Prostate gland (tissue), 2 donors: ENCODE measurements at regions not wholly inside any gene's neighbourhood (a gene's known extent, or its start where the extent isn't known, plus 50 kb on each side); places are given as distances from the start of the nearest gene placed in this dataset.
"Not testable (repeated sequence)": the region's sequence is repeated elsewhere in the genome, so short reads cannot be mapped to it uniquely, and the experiment has no call there.

ENCODE experiments used
- DNase-seq: peaks from one replicate; pipeline ENCODE4 v3.0.0-alpha.2; 2019; ENCODE audit warnings: low spot score
- H3K27ac ChIP-seq, 2 donors: fragments of 200-600 bp; sonication (generic); 2 replicates each; pipeline ENCODE4 v1.5.1; 2017 to 2019
- H3K27me3 ChIP-seq: fragments of 200-600 bp; sonication (generic); replicated peaks from 2 replicates; pipeline ENCODE4 v1.5.1; 2019; ENCODE audit not compliant: insufficient read depth
- H3K36me3 ChIP-seq, 2 donors: fragments of 200-600 bp; sonication (generic); 1 replicate in 1 of 2; 2 replicates in 1 of 2; pipeline versions ENCODE4 v1.5.1 to v1.8.1; 2017 to 2019
- H3K4me1 ChIP-seq: fragments of 200-600 bp; sonication (generic); replicated peaks from 2 replicates; pipeline ENCODE4 v1.5.1; 2019
- H3K4me3 ChIP-seq, 2 donors: fragments of 200-600 bp; sonication (generic); 2 replicates each; pipeline ENCODE4 v1.5.1; 2017 to 2019
- H3K9me3 ChIP-seq: fragments of 200-600 bp; sonication (generic); 2 replicates; pipeline ENCODE4 v1.5.1; 2017
- POLR2A ChIP-seq: fragments of 450-650 bp; IDR thresholded peaks from one replicate; pipeline ENCODE4 v1.6.1; 2016; ENCODE audit warnings: antibody characterized with exemption, mild to moderate bottlenecking
- POLR2AphosphoS5 ChIP-seq: sonication (generic); formaldehyde crosslinking; IDR thresholded peaks from one replicate; pipeline ENCODE4 v1.6.1; 2017; ENCODE audit warnings: antibody characterized with exemption
- WGBS: methylation state at CpG from one replicate; pipeline ENCODE4 v1.1.5; 2018; 5-methylcytosine and 5-hydroxymethylcytosine counted together
- intact Hi-C: fragments of 100-400 bp; cut with DNase I; formaldehyde crosslinking; loops from one replicate; pipeline ENCODE4 v1.14.2; 2022
- TF ChIP-seq, protein P1 (sequence below), 4 experiments: fragments of 200-600 bp in 2 of 4; fragments of 450-650 bp in 2 of 4; sonication (generic) in 2 of 4; IDR thresholded peaks; 1 replicate in 3 of 4; 2 replicates in 1 of 4; pipeline ENCODE4 v1.5.1; 2016 to 2019; ENCODE audit warnings: antibody characterized with exemption in 4 of 4, mild to moderate bottlenecking in 2 of 4, moderate library complexity in 2 of 4

GRCh38 chr9:3741729-3742128 lies 215.9 kb upstream of the RFX3 start:
- no peak overlapping the region for H3K4me3 ChIP-seq
- no peaks in the 10 kb centered on the region for H3K4me1 ChIP-seq
- no peaks in the 10 kb centered on the region for H3K27me3 ChIP-seq
- TF ChIP-seq POLR2AphosphoS5 (no peak), POLR2A (no peak)
- TF ChIP-seq, protein P1, sequence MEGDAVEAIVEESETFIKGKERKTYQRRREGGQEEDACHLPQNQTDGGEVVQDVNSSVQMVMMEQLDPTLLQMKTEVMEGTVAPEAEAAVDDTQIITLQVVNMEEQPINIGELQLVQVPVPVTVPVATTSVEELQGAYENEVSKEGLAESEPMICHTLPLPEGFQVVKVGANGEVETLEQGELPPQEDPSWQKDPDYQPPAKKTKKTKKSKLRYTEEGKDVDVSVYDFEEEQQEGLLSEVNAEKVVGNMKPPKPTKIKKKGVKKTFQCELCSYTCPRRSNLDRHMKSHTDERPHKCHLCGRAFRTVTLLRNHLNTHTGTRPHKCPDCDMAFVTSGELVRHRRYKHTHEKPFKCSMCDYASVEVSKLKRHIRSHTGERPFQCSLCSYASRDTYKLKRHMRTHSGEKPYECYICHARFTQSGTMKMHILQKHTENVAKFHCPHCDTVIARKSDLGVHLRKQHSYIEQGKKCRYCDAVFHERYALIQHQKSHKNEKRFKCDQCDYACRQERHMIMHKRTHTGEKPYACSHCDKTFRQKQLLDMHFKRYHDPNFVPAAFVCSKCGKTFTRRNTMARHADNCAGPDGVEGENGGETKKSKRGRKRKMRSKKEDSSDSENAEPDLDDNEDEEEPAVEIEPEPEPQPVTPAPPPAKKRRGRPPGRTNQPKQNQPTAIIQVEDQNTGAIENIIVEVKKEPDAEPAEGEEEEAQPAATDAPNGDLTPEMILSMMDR (IDR thresholded peaks at IDR 0.05): no peak
- no peak overlapping the region for H3K27ac ChIP-seq
- DNase-seq: no peak
- no peaks in the 10 kb centered on the region for H3K9me3 ChIP-seq
- intact Hi-C loops: no loop called here
- H3K36me3 ChIP-seq: no peaks in the 10 kb centered on the region
- WGBS: 83% methylated on average over 3 of the region's 3 CpGs

DNA sequence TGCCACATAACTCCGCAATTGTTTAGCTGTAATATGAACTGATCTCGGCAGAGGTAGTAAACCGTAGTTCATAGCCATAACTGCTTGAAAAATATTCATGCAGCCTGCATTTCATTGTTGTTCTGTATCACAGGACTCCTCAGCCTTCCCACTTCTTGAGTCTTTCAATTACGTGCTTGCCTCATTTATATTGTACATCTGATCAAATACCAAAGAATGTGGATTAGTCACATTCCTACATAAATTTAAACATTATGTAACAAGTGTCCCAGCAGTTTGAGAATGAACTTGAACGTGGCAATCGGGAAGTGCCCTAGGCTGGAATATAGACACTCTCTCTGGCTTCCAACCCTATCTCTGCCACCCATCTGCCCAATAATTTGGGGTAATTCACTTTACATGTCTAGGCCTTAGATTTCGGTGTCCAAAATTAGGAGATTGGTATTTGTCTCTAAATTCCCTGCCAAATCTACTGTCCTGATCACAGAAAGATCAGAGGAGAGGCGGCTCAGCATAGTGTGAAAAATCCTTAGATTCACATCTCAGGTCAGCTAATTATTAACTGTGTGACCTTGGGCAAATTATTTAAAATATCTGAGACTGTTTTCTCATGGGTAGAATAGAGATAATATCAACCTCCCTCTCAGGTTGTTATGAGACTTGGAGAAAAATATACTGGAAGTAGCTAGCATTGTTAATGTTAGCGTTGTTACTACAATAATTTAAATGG lies 215.1 kb upstream of the RFX3 start:
- Histone ChIP-seq H3K36me3 (no peaks in the 10 kb centered on the region), H3K27ac (no peak overlapping the region), H3K4me1 (no peaks in the 10 kb centered on the region), H3K27me3 (no peaks in the 10 kb centered on the region), H3K9me3 (no peaks in the 10 kb centered on the region), H3K4me3 (no peak overlapping the region)
- DNase-seq: peak; percentile 10
- WGBS: 45% methylated on average over 9 of the region's 9 CpGs
- TF ChIP-seq, protein P1 (IDR thresholded peaks at IDR 0.05): no peak
- TF ChIP-seq POLR2AphosphoS5 (peak; percentile 45), POLR2A (no peak)
- intact Hi-C loops: no loop called here

- no peaks in the 10 kb centered on the region for H3K27me3 ChIP-seq
- 65% methylated on average over 5 of the region's 5 CpGs for WGBS
- H3K4me3 ChIP-seq: no peak overlapping the region
- intact Hi-C loops: loop anchor here (10.0 kb wide), 2 partner anchors 271 to 629 kb away; no protein-coding TSS in a partner anchor
- no peaks in the 10 kb centered on the region for H3K36me3 ChIP-seq
- H3K4me1 ChIP-seq: no peaks in the 10 kb centered on the region
- H3K27ac ChIP-seq: no peak overlapping the region
- no peak for DNase-seq
- TF ChIP-seq, protein P1 (IDR thresholded peaks at IDR 0.05): no peak
- TF ChIP-seq POLR2AphosphoS5 (no peak), POLR2A (no peak)
- no peaks in the 10 kb centered on the region for H3K9me3 ChIP-seq
Measured at GRCh38 chr9:3736161-3736560, 210.4 kb upstream of the RFX3 start.

- H3K9me3 ChIP-seq: no peaks in the 10 kb centered on the region
- H3K27ac ChIP-seq: no peak overlapping the region
- WGBS: 44% methylated on average over 4 of the region's 4 CpGs
- H3K4me3 ChIP-seq: no peak overlapping the region
- no peaks in the 10 kb centered on the region for H3K4me1 ChIP-seq
- no peaks in the 10 kb centered on the region for H3K27me3 ChIP-seq
- no peaks in the 10 kb centered on the region for H3K36me3 ChIP-seq
- TF ChIP-seq POLR2A (no peak), POLR2AphosphoS5 (no peak)
- TF ChIP-seq, protein P1 (IDR thresholded peaks at IDR 0.05): no peak
- intact Hi-C loops: loop anchor here (10.0 kb wide), 2 partner anchors 270 to 630 kb away; no protein-coding TSS in a partner anchor
- DNase-seq: no peak
Measured at GRCh38 chr9:3735251-3735650, 209.4 kb upstream of the RFX3 start.

DNA sequence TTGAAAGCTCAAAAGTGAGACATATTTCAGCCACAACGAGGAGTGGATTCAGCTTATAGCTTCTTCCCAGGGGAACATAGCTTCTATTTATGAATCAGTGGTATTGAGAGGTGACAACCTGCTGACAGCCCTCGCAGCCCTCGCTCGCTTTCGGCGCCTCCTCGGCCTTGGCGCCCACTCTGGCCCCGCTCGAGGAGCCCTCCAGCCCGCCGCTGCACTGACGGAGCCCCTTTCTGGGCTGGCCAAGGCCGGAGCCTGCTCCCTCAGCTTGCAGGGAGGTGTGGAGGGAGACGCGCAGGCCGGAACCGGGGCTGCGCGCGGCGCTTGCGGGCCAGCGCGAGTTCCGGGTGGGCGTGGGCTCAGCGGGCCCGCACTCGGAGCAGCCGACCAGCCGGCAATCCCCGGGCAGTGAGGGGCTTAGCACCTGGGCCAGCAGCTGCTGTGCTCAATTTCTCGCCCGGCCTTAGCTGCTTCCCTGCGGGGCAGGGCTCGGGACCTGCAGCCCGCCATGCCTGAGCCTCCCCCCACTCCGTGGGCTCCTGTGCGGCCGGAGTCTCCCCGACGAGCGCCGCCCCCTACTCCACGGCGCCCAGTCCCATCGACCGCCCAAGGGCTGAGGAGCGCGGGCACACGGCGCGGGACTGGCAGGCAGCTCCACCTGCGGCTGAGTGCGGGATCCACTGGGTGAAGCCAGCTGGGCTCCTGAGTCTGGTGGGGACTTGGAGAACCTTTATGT lies 207.9 kb upstream of the RFX3 start:
- H3K9me3 ChIP-seq, H3K27ac ChIP-seq, H3K4me1 ChIP-seq, DNase-seq, H3K27me3 ChIP-seq, H3K4me3 ChIP-seq, H3K36me3 ChIP-seq: not testable (repeated sequence)
- 95% methylated on average over 53 of the region's 56 CpGs for WGBS
- intact Hi-C loops: loop anchor here (5.0 to 10.0 kb wide), 4 partner anchors 269 to 631 kb away; no protein-coding TSS in a partner anchor
